T-cell (primary cell): ENCODE measurements at regions not wholly inside any gene's neighbourhood (a gene's known extent, or its start where the extent isn't known, plus 50 kb on each side); places are given as distances from the start of the nearest gene placed in this dataset.

ENCODE experiments used
- ATAC-seq, 4 experiments: fragments of 200-7000 bp in 3 of 4; fragments of 150-1000 bp in 1 of 4; cut with Tn5 transposase; replicated peaks in 1 of 4; 1 replicate in 3 of 4; 2 replicates in 1 of 4; pipeline ENCODE4 v1.10.0; 2021; ENCODE audit warnings: moderate library complexity in 3 of 4, mild to moderate bottlenecking in 2 of 4, moderate number of reproducible peaks in 1 of 4
- CTCF ChIA-PET, 2 donors: fragments of 300-600 bp; sonication (Branson Sonifier 250); formaldehyde crosslinking; loops; one replicate each; lab custom pipeline; 2022; ENCODE audit warnings: antibody characterized with exemption in 2 of 2; lab: Charles Lee
- POLR2A ChIA-PET, 2 donors: fragments of 300-600 bp; sonication (Branson Sonifier 250); formaldehyde crosslinking; loops; one replicate each; lab custom pipeline; 2022; ENCODE audit warnings: antibody characterized with exemption in 2 of 2; lab: Charles Lee
- DNase-seq, 35 experiments: peaks; one replicate each; pipeline versions ENCODE4 v3.0.0 to v3.0.0-alpha.2; 2013 to 2023
- H3K27ac ChIP-seq: one replicate; pipeline ENCODE4 v1.5.1; 2013; ENCODE audit warnings: low read length
- H3K27me3 ChIP-seq, 2 experiments: replicated peaks in 1 of 2; 1 replicate in 1 of 2; 2 replicates in 1 of 2; pipeline versions ENCODE4 v1.6.1 to v1.7.0; 2013; ENCODE audit warnings: low read length in 1 of 2, mixed read lengths in 1 of 2; ENCODE audit not compliant: control insufficient read depth in 2 of 2, insufficient read depth in 2 of 2; ENCODE audit errors: extremely low read depth in 1 of 2
- H3K36me3 ChIP-seq, 2 donors: 1 replicate in 1 of 2; 2 replicates in 1 of 2; pipeline versions ENCODE4 v1.6.1 to v1.7.0; 2013; ENCODE audit warnings: low read length in 1 of 2; ENCODE audit not compliant: control insufficient read depth in 2 of 2, insufficient read depth in 1 of 2; ENCODE audit errors: extremely low read depth in 1 of 2
- H3K4me1 ChIP-seq, 2 experiments: 1 replicate in 1 of 2; 2 replicates in 1 of 2; pipeline versions ENCODE4 v1.6.1 to v1.7.0; 2013; ENCODE audit warnings: low read length in 2 of 2, mixed read lengths in 1 of 2; ENCODE audit not compliant: insufficient read depth in 2 of 2, control insufficient read depth in 1 of 2; ENCODE audit errors: extremely low read depth in 1 of 2
- H3K4me3 ChIP-seq, 2 donors: 1 replicate in 1 of 2; 2 replicates in 1 of 2; pipeline versions ENCODE4 v1.5.1 to v1.7.0; 2013; ENCODE audit warnings: mild to moderate bottlenecking in 2 of 2, low read length in 1 of 2, moderate library complexity in 1 of 2; ENCODE audit not compliant: control insufficient read depth in 1 of 2; ENCODE audit errors: extremely low read depth in 1 of 2
- H3K9me3 ChIP-seq: 2 replicates; pipeline ENCODE4 v1.7.0; 2013
- H3K27ac Mint-ChIP-seq, 2 donors: one replicate each; pipeline ENCODE4 v1.8.0; 2020 to 2021; ENCODE audit warnings: mild to moderate bottlenecking in 2 of 2, mixed read lengths in 2 of 2
- H3K27me3 Mint-ChIP-seq, 2 donors: one replicate each; pipeline ENCODE4 v1.8.0; 2021 to 2022; ENCODE audit warnings: mixed read lengths in 2 of 2
- H3K36me3 Mint-ChIP-seq: one replicate; pipeline ENCODE4 v1.8.0; 2021; ENCODE audit warnings: mixed read lengths
- H3K4me1 Mint-ChIP-seq, 3 donors: one replicate each; pipeline ENCODE4 v1.8.0; 2020 to 2022; ENCODE audit warnings: mixed read lengths in 3 of 3, mild to moderate bottlenecking in 1 of 3
- H3K4me3 Mint-ChIP-seq, 3 donors: one replicate each; pipeline ENCODE4 v1.8.0; 2020 to 2022; ENCODE audit warnings: mild to moderate bottlenecking in 3 of 3, mixed read lengths in 3 of 3, moderate library complexity in 3 of 3
- H3K9me3 Mint-ChIP-seq, 3 donors: one replicate each; pipeline ENCODE4 v1.8.0; 2020 to 2022; ENCODE audit warnings: mixed read lengths in 3 of 3
- whole genome bisulfite sequencing: methylation state at CpG from one replicate; pipeline ENCODE4 v1.1.5; 2013; ENCODE audit warnings: missing lambda C conversion rate; ENCODE audit not compliant: insufficient coverage; 5-methylcytosine and 5-hydroxymethylcytosine counted together

GRCh38 chr3:30526031-30526430 is 80.4 kb upstream of the TGFBR2 start:
- Histone ChIP-seq H3K4me1 (peaks cover 0 to 7% of the 10 kb centered on the region in 2 experiments), H3K4me3 (no peak overlapping the region), H3K36me3 (no peaks in the 10 kb centered on the region), H3K27ac (no peak overlapping the region), H3K9me3 (no peaks in the 10 kb centered on the region), H3K27me3 (no peaks in the 10 kb centered on the region)
- ATAC-seq (no peak), DNase-seq (no peak)
- Mint-ChIP-seq H3K4me1 (peaks cover 10 to 30% (median 29%) of the 10 kb centered on the region in 3 donors), H3K4me3 (no peak overlapping the region), H3K27ac (no peak overlapping the region), H3K27me3 (no peaks in the 10 kb centered on the region), H3K9me3 (no peaks in the 10 kb centered on the region), H3K36me3 (no peaks in the 10 kb centered on the region)
- 100% methylated on average over 1 of the region's 1 CpG for WGBS
- CTCF ChIA-PET = no interaction called here
- POLR2A ChIA-PET = no interaction called here

- no peaks in the 10 kb centered on the region for H3K9me3 ChIP-seq
- CTCF ChIA-PET = no interaction called here
- 100% methylated on average over 4 of the region's 6 CpGs for WGBS
Observed at GRCh38 chr3:30527186-30527585, 79.2 kb upstream of the TGFBR2 start.

GRCh38 chr3:30527720-30528119 is 78.7 kb upstream of the TGFBR2 start:
- no peak for ATAC-seq
- no peak overlapping the region for H3K27ac ChIP-seq
- ChIA-PET CTCF (no interaction called here), POLR2A (no interaction called here)
- no peaks in the 10 kb centered on the region for H3K36me3 ChIP-seq
- no peaks in the 10 kb centered on the region for H3K9me3 ChIP-seq
- H3K27me3 ChIP-seq = no peaks in the 10 kb centered on the region
- peaks cover 0 to 7% of the 10 kb centered on the region in 2 experiments for H3K4me1 ChIP-seq
- H3K4me3 Mint-ChIP-seq = no peak overlapping the region
- H3K4me1 Mint-ChIP-seq = peaks cover 10 to 30% (median 29%) of the 10 kb centered on the region in 3 donors
- no peaks in the 10 kb centered on the region for H3K27me3 Mint-ChIP-seq
- no peak overlapping the region for H3K27ac Mint-ChIP-seq
- DNase-seq = no peak
- no peaks in the 10 kb centered on the region for H3K9me3 Mint-ChIP-seq
- H3K4me3 ChIP-seq = no peak overlapping the region
- no CpG with 5 or more reads among the region's 3 CpGs for WGBS
- H3K36me3 Mint-ChIP-seq = no peaks in the 10 kb centered on the region

More at GRCh38 chr3:30527186-30527585, 79.2 kb upstream of the TGFBR2 start:
- peaks cover 0 to 7% of the 10 kb centered on the region in 2 experiments for H3K4me1 ChIP-seq
- H3K4me1 Mint-ChIP-seq = peaks cover 10 to 30% (median 29%) of the 10 kb centered on the region in 3 donors
- no peaks in the 10 kb centered on the region for H3K36me3 Mint-ChIP-seq
- no peak overlapping the region for H3K4me3 Mint-ChIP-seq
- DNase-seq (no peak), ATAC-seq (no peak)
- no peaks in the 10 kb centered on the region for H3K27me3 ChIP-seq
- H3K27ac ChIP-seq = no peak overlapping the region
- no peaks in the 10 kb centered on the region for H3K36me3 ChIP-seq
- no peak overlapping the region for H3K27ac Mint-ChIP-seq
- H3K4me3 ChIP-seq = no peak overlapping the region
- POLR2A ChIA-PET = no interaction called here
- H3K9me3 Mint-ChIP-seq = no peaks in the 10 kb centered on the region
- no peaks in the 10 kb centered on the region for H3K27me3 Mint-ChIP-seq

- no peak for ATAC-seq
- WGBS = no CpG with 5 or more reads among the region's 1 CpG
- H3K36me3 ChIP-seq = no peaks in the 10 kb centered on the region
- no peak overlapping the region for H3K27ac Mint-ChIP-seq
- H3K4me3 ChIP-seq = no peak overlapping the region
- H3K27me3 Mint-ChIP-seq = no peaks in the 10 kb centered on the region
- peaks cover 1 to 18% (median 11%) of the 10 kb centered on the region in 3 donors for H3K4me1 Mint-ChIP-seq
- no peak overlapping the region for H3K27ac ChIP-seq
- no peaks in the 10 kb centered on the region for H3K27me3 ChIP-seq
- no peak for DNase-seq
- POLR2A ChIA-PET = interaction anchor here in 1 of 2 donors (0.7 kb wide), 1 partner anchor 138 kb away, joined by 3 read pairs; no protein-coding TSS in a partner anchor
- H3K36me3 Mint-ChIP-seq = no peaks in the 10 kb centered on the region
- no peak overlapping the region for H3K4me3 Mint-ChIP-seq
- no peaks in the 10 kb centered on the region for H3K9me3 ChIP-seq
- CTCF ChIA-PET = no interaction called here
- H3K4me1 ChIP-seq = peaks cover 0 to 4% of the 10 kb centered on the region in 2 experiments
- H3K9me3 Mint-ChIP-seq = no peaks in the 10 kb centered on the region
Observed at GRCh38 chr3:30530084-30530483, 76.3 kb upstream of the TGFBR2 start.

- ATAC-seq (no peak), DNase-seq (no peak)
- H3K4me1 ChIP-seq = peaks cover 0 to 4% of the 10 kb centered on the region in 2 experiments
- H3K27me3 ChIP-seq = no peaks in the 10 kb centered on the region
- WGBS = 100% methylated on average over 2 of the region's 3 CpGs
- Mint-ChIP-seq H3K36me3 (no peaks in the 10 kb centered on the region), H3K27ac (no peak overlapping the region), H3K9me3 (no peaks in the 10 kb centered on the region), H3K27me3 (no peaks in the 10 kb centered on the region), H3K4me3 (no peak overlapping the region), H3K4me1 (peaks cover 1 to 13% (median 6%) of the 10 kb centered on the region in 3 donors)
- no peak overlapping the region for H3K27ac ChIP-seq
- H3K9me3 ChIP-seq = no peaks in the 10 kb centered on the region
- ChIA-PET CTCF (interaction anchor here in 1 of 2 donors (0.5 kb wide), 1 partner anchor 60 kb away, joined by 4 read pairs; no protein-coding TSS in a partner anchor), POLR2A (no interaction called here)
- H3K4me3 ChIP-seq = no peak overlapping the region
- no peaks in the 10 kb centered on the region for H3K36me3 ChIP-seq
Observed at GRCh38 chr3:30531017-30531570, 75.3 kb upstream of the TGFBR2 start.

GRCh38 chr3:30535525-30535924 is 70.9 kb upstream of the TGFBR2 start:
- H3K27me3 ChIP-seq = no peaks in the 10 kb centered on the region
- no peak overlapping the region for H3K27ac Mint-ChIP-seq

More at GRCh38 chr3:30535525-30535924, 70.9 kb upstream of the TGFBR2 start:
- Histone ChIP-seq H3K9me3 (no peaks in the 10 kb centered on the region), H3K4me1 (peaks cover 0 to 2% of the 10 kb centered on the region in 2 experiments), H3K36me3 (no peaks in the 10 kb centered on the region), H3K27ac (no peak overlapping the region), H3K4me3 (no peak overlapping the region)
- peaks cover 0 to 7% (median 3%) of the 10 kb centered on the region in 3 donors for H3K4me1 Mint-ChIP-seq
- no peak for ATAC-seq
- H3K9me3 Mint-ChIP-seq = no peaks in the 10 kb centered on the region
- CTCF ChIA-PET = no interaction called here
- no peaks in the 10 kb centered on the region for H3K36me3 Mint-ChIP-seq
- no peak for DNase-seq
- POLR2A ChIA-PET = no interaction called here
- no peak overlapping the region for H3K4me3 Mint-ChIP-seq
- no CpG with 5 or more reads among the region's 1 CpG for WGBS
- H3K27me3 Mint-ChIP-seq = no peaks in the 10 kb centered on the region
